ENCODE measurements at regions not wholly inside any gene's neighbourhood (a gene's known extent, or its start where the extent isn't known, plus 50 kb on each side); places are given as distances from the start of the nearest gene placed in this dataset.

DNA sequence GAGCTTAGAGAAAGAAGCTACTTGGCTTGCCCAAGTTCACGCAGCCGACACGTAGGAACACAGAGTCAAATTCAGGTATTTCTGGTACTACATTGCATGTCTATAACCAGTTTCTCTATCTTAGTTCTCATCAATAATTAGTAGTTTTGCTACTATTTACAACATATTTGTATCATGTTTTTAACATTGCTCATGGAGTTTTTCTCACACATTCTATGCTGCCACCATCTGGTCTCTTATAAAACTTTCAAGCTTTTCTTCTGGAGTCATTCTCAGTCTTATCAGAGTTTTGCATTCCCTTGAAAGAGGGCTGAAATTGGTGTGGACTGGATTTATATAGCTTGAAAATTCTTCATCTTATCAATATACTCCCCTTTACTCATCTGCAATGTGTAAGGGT lies 118.8 kb upstream of the PALMD start:
- TF ChIP-seq, protein P1, sequence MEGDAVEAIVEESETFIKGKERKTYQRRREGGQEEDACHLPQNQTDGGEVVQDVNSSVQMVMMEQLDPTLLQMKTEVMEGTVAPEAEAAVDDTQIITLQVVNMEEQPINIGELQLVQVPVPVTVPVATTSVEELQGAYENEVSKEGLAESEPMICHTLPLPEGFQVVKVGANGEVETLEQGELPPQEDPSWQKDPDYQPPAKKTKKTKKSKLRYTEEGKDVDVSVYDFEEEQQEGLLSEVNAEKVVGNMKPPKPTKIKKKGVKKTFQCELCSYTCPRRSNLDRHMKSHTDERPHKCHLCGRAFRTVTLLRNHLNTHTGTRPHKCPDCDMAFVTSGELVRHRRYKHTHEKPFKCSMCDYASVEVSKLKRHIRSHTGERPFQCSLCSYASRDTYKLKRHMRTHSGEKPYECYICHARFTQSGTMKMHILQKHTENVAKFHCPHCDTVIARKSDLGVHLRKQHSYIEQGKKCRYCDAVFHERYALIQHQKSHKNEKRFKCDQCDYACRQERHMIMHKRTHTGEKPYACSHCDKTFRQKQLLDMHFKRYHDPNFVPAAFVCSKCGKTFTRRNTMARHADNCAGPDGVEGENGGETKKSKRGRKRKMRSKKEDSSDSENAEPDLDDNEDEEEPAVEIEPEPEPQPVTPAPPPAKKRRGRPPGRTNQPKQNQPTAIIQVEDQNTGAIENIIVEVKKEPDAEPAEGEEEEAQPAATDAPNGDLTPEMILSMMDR (IDR thresholded peaks at IDR 0.05): no peak
- Mint-ChIP-seq H3K9me3 (no peaks in the 10 kb centered on the region), H3K27me3 (ENCODE audit: low read depth, poor library complexity) (no peaks in the 10 kb centered on the region), H3K36me3 (ENCODE audit: low read depth) (no peaks in the 10 kb centered on the region), H3K4me3 (no peak overlapping the region), H3K4me1 (no peaks in the 10 kb centered on the region), H3K27ac (no peak overlapping the region)
- no peak for DNase-seq

DNA sequence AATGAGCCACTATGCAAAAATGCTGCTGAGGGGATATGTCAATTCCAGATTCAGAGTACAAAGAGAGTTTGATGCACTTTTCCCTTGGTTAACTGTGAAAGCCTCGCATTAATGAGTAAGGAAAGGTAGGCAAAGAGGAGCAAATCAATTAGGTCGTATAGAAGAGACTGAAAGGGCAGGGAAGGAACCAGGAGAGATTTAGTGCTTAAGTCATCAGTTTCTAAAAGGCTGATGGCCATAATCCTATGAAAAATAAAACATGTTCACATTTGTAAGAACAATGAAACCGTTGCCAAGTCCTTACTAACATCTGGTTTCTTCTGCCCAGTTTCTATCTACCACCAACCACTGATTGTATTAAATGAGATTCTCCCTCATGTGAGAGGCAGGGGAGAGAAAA lies 118.4 kb upstream of the PALMD start:
- no peaks in the 10 kb centered on the region for H3K36me3 Mint-ChIP-seq (ENCODE audit: low read depth)
- TF ChIP-seq, protein P1 (IDR thresholded peaks at IDR 0.05): no peak
- no peaks in the 10 kb centered on the region for H3K4me1 Mint-ChIP-seq
- H3K27me3 Mint-ChIP-seq (ENCODE audit: low read depth, poor library complexity): no peaks in the 10 kb centered on the region
- H3K4me3 Mint-ChIP-seq: no peak overlapping the region
- H3K9me3 Mint-ChIP-seq: no peaks in the 10 kb centered on the region
- no peak for DNase-seq
- no peak overlapping the region for H3K27ac Mint-ChIP-seq

DNA sequence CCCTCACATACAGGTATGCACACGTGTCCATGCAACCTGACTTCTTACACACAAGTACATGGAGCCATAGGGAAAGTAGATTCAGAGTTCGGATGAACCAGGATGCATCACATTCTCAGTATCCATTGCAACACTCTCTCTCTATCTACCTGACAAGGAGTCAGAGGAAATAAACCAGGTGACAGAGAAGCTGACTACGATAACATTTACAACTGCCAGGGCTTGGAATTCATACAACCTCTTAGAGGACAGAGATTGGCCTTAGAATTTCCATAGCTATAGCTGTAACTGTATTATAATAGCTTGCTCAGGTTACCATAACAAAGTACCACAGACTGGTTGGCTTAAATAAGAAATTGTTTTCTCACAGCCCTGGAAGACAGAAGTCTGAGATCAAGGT lies 116.9 kb upstream of the PALMD start:
- Mint-ChIP-seq H3K4me1 (peaks cover 2% of the 10 kb centered on the region), H3K27me3 (ENCODE audit: low read depth, poor library complexity) (no peaks in the 10 kb centered on the region), H3K9me3 (no peaks in the 10 kb centered on the region), H3K4me3 (no peak overlapping the region), H3K36me3 (ENCODE audit: low read depth) (no peaks in the 10 kb centered on the region), H3K27ac (no peak overlapping the region)
- TF ChIP-seq, protein P1 (IDR thresholded peaks at IDR 0.05): no peak
- no peak for DNase-seq

DNA sequence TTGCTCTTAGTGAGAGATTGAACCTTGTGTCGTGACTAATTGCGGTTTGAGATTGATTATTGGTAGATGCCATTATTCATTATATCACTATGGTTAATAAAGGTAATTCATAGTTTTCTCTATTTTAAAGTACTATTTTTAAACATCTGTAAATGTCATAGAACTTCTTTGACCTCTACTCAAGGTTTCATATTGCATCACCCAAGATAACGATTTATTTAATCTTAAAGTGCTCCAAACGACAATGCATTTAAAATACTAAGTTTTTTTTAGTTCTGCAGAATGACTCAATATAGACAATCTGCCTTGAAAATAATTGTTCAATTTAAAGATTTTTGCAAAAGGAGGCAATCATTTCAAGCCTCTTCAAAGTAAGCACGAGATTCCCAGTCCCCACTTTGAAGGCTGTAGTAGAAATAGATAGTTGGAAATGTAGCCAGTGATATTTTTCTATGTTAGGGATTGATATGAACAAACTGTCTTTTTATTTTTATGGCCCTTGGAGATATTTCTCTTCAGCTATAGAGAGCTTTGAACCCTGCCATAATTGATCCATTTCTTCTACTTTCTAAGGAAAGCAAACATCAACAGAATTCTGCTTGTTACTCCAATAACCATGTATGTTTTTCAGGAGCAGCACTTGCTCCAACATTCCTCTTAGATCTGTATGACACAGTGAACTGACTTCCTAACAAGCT lies 114.2 kb upstream of the PALMD start:
- no peak for DNase-seq
- Mint-ChIP-seq H3K27me3 (ENCODE audit: low read depth, poor library complexity) (no peaks in the 10 kb centered on the region), H3K4me1 (peaks cover 17% of the 10 kb centered on the region), H3K9me3 (no peaks in the 10 kb centered on the region), H3K36me3 (ENCODE audit: low read depth) (no peaks in the 10 kb centered on the region), H3K4me3 (no peak overlapping the region), H3K27ac (peak overlapping the region; percentile 47)
- TF ChIP-seq, protein P1 (IDR thresholded peaks at IDR 0.05): no peak

DNA sequence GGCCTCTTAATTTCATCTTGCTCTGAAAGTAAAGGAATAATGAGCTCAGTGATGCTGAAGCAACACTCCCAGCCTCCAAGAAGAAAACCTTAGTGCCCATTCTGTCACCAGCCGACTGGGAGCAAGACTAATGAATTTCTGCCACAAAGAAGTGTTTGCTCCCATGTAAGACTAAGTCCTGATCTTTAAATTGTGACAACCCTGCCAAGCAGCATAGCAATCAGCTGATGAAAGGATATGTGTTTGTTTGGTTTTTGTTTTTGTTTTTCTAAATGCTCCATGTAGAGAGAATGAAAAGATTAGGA lies 113.7 kb upstream of the PALMD start:
- no peak for DNase-seq
- Mint-ChIP-seq H3K27me3 (ENCODE audit: low read depth, poor library complexity) (no peaks in the 10 kb centered on the region), H3K27ac (peak overlapping the region; percentile 47), H3K4me3 (no peak overlapping the region), H3K36me3 (ENCODE audit: low read depth) (no peaks in the 10 kb centered on the region), H3K4me1 (peaks cover 17% of the 10 kb centered on the region), H3K9me3 (no peaks in the 10 kb centered on the region)
- TF ChIP-seq, protein P1 (IDR thresholded peaks at IDR 0.05): no peak

DNA sequence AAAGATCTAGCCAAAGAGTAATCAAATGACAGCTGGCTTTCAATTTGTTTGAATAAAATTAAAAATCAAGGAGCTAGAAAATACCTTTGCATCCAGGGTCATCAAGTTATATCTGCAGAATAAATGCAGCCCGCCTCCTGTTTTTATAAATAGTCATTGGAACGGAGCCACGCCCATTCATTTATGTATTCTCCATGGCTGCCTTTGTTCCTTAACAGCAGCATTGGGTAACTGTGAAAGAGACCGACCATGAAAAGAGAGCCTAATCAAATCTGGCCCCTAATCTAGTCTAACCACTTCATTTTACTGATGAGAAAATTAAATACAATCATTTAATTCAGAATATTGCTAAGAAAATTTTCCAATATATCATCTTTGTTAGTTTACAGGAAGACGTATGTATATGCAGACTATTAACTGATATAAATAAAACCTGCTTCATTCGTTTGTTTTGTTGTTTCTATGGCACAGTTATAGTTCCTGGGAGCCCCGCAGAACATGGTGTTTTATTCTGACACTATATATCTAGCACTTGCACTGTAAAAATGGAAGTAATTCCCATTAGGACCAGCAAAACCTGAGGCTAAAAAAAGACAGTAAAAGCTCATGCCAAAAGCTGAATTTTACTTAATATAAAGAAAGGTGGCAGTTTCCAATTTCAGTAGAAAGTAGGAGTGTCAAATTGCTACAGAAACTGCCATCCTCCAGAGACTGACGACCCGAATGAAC lies 111.8 kb upstream of the PALMD start:
- no peaks in the 10 kb centered on the region for H3K9me3 Mint-ChIP-seq
- no peaks in the 10 kb centered on the region for H3K36me3 Mint-ChIP-seq (ENCODE audit: low read depth)
- peaks cover 17% of the 10 kb centered on the region for H3K4me1 Mint-ChIP-seq
- H3K27me3 Mint-ChIP-seq (ENCODE audit: low read depth, poor library complexity): no peaks in the 10 kb centered on the region
- DNase-seq: no peak
- no peak overlapping the region for H3K4me3 Mint-ChIP-seq
- TF ChIP-seq, protein P1 (IDR thresholded peaks at IDR 0.05): no peak
- H3K27ac Mint-ChIP-seq: peak overlapping the region; percentile 90

Data from nephron progenitor cell (in vitro differentiated cells).